K562 (cell line): ENCODE measurements at regions not wholly inside any gene's neighbourhood (a gene's known extent, or its start where the extent isn't known, plus 50 kb on each side); places are given as distances from the start of the nearest gene placed in this dataset.

Experiments
- ATAC-seq: fragments of 200-7000 bp; cut with Tn5 transposase; 3 replicates; pipeline ENCODE4 v1.9.1; 2020; ENCODE audit warnings: moderate library complexity
- BruUV-seq: library from RNA; stranded (reverse); fragments of 400-500 nt; replicated peaks from 2 replicates; lab custom pipeline; 2021; lab: Mats Ljungman, UMichigan
- CTCF ChIA-PET: fragments of 300-600 bp; formaldehyde crosslinking; extraction: SDS; loops from one replicate; lab custom pipeline; 2021; ENCODE audit warnings: low intra/inter-chr PET ratio; lab: Yijun Ruan, JAX
- POLR2A ChIA-PET: fragments of 300-600, 350-650 bp; sonication (Branson Sonifier 250); formaldehyde crosslinking; extraction: SDS; loops from one replicate; lab custom pipeline; 2021; ENCODE audit warnings: antibody characterized with exemption, inconsistent platforms; lab: Yijun Ruan, JAX
- DNase-seq, 4 experiments: peaks; one replicate each; pipeline versions ENCODE4 v3.0.0 to v3.0.0-alpha.2; 2011 to 2018; ENCODE audit warnings: low spot score in 3 of 4, mixed read lengths in 3 of 4; ENCODE audit errors: extremely low read depth in 1 of 4
- FAIRE-seq: peaks from 2 replicates; lab custom pipeline; 2011; peaks lifted over from hg19 to GRCh38; lab: Jason Lieb, UNC
- H2AFZ ChIP-seq: 2 replicates; pipeline ENCODE4 v1.6.0; 2011; ENCODE audit warnings: low read depth, low read length, control low read depth, inconsistent platforms
- H3K27ac ChIP-seq: fragments of 200-600 bp; 3 replicates; pipeline ENCODE4 v1.8.0; 2011; ENCODE audit warnings: low read depth, mild to moderate bottlenecking, control low read depth, inconsistent platforms, low read length, moderate library complexity, mixed read lengths; ENCODE audit errors: extremely low read depth
- H3K27me3 ChIP-seq, 2 experiments: fragments of 300-600 bp in 1 of 2; 2 replicates in 1 of 2; 3 replicates in 1 of 2; pipeline versions ENCODE4 v1.6.0 to v1.8.0; 2011; ENCODE audit warnings: inconsistent platforms in 2 of 2, low read length in 2 of 2, mild to moderate bottlenecking in 1 of 2, mixed read lengths in 1 of 2, moderate library complexity in 1 of 2; ENCODE audit not compliant: control insufficient read depth in 2 of 2, insufficient read depth in 2 of 2
- H3K36me3 ChIP-seq: fragments of 300-600 bp; 3 replicates; pipeline ENCODE4 v1.8.0; 2011; ENCODE audit warnings: mild to moderate bottlenecking, low read length, inconsistent platforms; ENCODE audit not compliant: control insufficient read depth, insufficient read depth
- H3K4me1 ChIP-seq, 2 experiments: fragments of 200-600 bp in 1 of 2; replicated peaks in 1 of 2; 2 replicates in 1 of 2; 3 replicates in 1 of 2; pipeline versions ENCODE4 v1.5.1 to v1.8.0; 2011; ENCODE audit warnings: inconsistent platforms in 2 of 2, low read length in 2 of 2, mild to moderate bottlenecking in 1 of 2, mixed read lengths in 1 of 2, moderate library complexity in 1 of 2; ENCODE audit not compliant: control insufficient read depth in 2 of 2, insufficient read depth in 2 of 2
- H3K4me2 ChIP-seq: 2 replicates; pipeline ENCODE4 v1.6.1; 2011; ENCODE audit warnings: low read length, control low read depth, inconsistent platforms, mixed read lengths; ENCODE audit not compliant: insufficient read depth
- H3K4me3 ChIP-seq: fragments of 200-600 bp; sonication (generic), shearing (Covaris generic); 2 replicates; pipeline ENCODE4 v1.5.1; 2016; ENCODE audit warnings: control low read depth, inconsistent platforms
- H3K79me2 ChIP-seq: fragments of 200-600 bp; 3 replicates; pipeline ENCODE4 v1.8.0; 2011; ENCODE audit warnings: low read length, inconsistent platforms; ENCODE audit not compliant: control insufficient read depth, insufficient read depth
- H3K9ac ChIP-seq, 2 experiments: 2 replicates each; pipeline versions ENCODE4 v1.6.0 to v1.6.1; 2011; ENCODE audit warnings: low read depth in 2 of 2, low read length in 2 of 2, control low read depth in 1 of 2, inconsistent platforms in 1 of 2, mild to moderate bottlenecking in 1 of 2, mixed read lengths in 1 of 2; ENCODE audit not compliant: insufficient read depth in 1 of 2
- H3K9me1 ChIP-seq: one replicate; pipeline ENCODE4 v1.6.0; 2011; ENCODE audit warnings: inconsistent platforms, mild to moderate bottlenecking, low read length, moderate library complexity; ENCODE audit not compliant: control insufficient read depth, insufficient read depth
- H3K9me3 ChIP-seq: replicated peaks from 2 replicates; pipeline ENCODE4 v1.5.1; 2011; ENCODE audit warnings: low read depth, low read length, inconsistent platforms; ENCODE audit not compliant: control insufficient read depth, insufficient read depth
- H4K20me1 ChIP-seq: replicated peaks from 2 replicates; pipeline ENCODE4 v1.6.1; 2011; ENCODE audit warnings: low read length, inconsistent platforms, mixed read lengths; ENCODE audit not compliant: control insufficient read depth, insufficient read depth
- C11orf30 ChIP-seq: fragments of 450-650 bp; IDR thresholded peaks from 2 replicates; pipeline ENCODE4 v1.6.1; 2016; ENCODE audit warnings: low read depth, mild to moderate bottlenecking
- CBX5 ChIP-seq: IDR thresholded peaks from 2 replicates; pipeline ENCODE4 v1.6.1; 2014; ENCODE audit warnings: low read depth, borderline replicate concordance
- CHD4 ChIP-seq: fragments of 200-600 bp; sonication (generic); IDR thresholded peaks from 3 replicates; pipeline ENCODE4 v1.6.1; 2012; ENCODE audit warnings: low read depth, mild to moderate bottlenecking, mixed read lengths, low read length, inconsistent platforms; ENCODE audit not compliant: insufficient read depth, insufficient replicate concordance, poor library complexity, severe bottlenecking
- DIDO1 ChIP-seq: fragments of 450-650 bp; IDR thresholded peaks from 2 replicates; pipeline ENCODE4 v1.6.1; 2016; ENCODE audit warnings: low read depth, missing biosample characterization, missing genetic modification characterization
- GATA2 ChIP-seq: sonication (generic); formaldehyde crosslinking; IDR thresholded peaks from 2 replicates; pipeline ENCODE4 v1.4.0; 2020; ENCODE audit warnings: mild to moderate bottlenecking, missing genetic modification reagents
- MEIS2 ChIP-seq: fragments of 450-650 bp; IDR thresholded peaks from 2 replicates; pipeline ENCODE4 v1.6.1; 2014; ENCODE audit warnings: mild to moderate bottlenecking; ENCODE audit not compliant: partially characterized antibody
- PCBP2 ChIP-seq: fragments of 200-400 bp; formaldehyde crosslinking; IDR thresholded peaks from 2 replicates; pipeline ENCODE4 v1.6.1; 2018; ENCODE audit warnings: low read length, low read depth, mild to moderate bottlenecking, moderate library complexity; ENCODE audit not compliant: poor library complexity, severe bottlenecking
- PHF21A ChIP-seq: fragments of 450-650 bp; IDR thresholded peaks from 2 replicates; pipeline ENCODE4 v1.6.1; 2017; ENCODE audit warnings: low read depth, borderline replicate concordance
- SMAD1 ChIP-seq: fragments of 150-350 bp; IDR thresholded peaks from 2 replicates; pipeline ENCODE4 v1.6.1; 2014; ENCODE audit warnings: low read length, low read depth; ENCODE audit not compliant: partially characterized antibody
- TRIM24 ChIP-seq, 2 experiments: fragments of 450-650 bp; IDR thresholded peaks; 2 replicates each; pipeline ENCODE4 v1.6.1; 2016
- ZKSCAN1 ChIP-seq: fragments of 150-350 bp; IDR thresholded peaks from 2 replicates; pipeline ENCODE4 v1.6.1; 2016; ENCODE audit warnings: low read depth, low read length
- ZNF3 ChIP-seq: fragments of 250-450 bp; sonication (Bioruptor Pico); IDR thresholded peaks from 2 replicates; pipeline ENCODE4 v1.5.0; 2021; ENCODE audit warnings: mild to moderate bottlenecking, moderate library complexity
- ZNF644 ChIP-seq: fragments of 200-800 bp; sonication (Bioruptor generic); IDR thresholded peaks from 2 replicates; pipeline ENCODE4 v1.6.1; 2016; ENCODE audit warnings: low read depth, missing genetic modification characterization, missing compliant biosample characterization
- WGBS: fragments of 100-300 bp; shearing (Covaris generic); methylation state at CpG from one replicate; pipeline ENCODE4 v1.1.6; 2016; ENCODE audit warnings: low coverage, mixed read lengths; ENCODE audit not compliant: insufficient coverage; ENCODE audit errors: missing lambda C conversion rate; 5-methylcytosine and 5-hydroxymethylcytosine counted together
- in situ Hi-C: fragments of 300-500 bp; cut with MboI; formaldehyde crosslinking; loops from 4 replicates; pipeline ENCODE4 v1.15.0; 2018; ENCODE audit warnings: inconsistent platforms, mixed read lengths
- intact Hi-C: fragments of 100-400 bp; cut with micrococcal nuclease; formaldehyde crosslinking; loops from 2 replicates; pipeline ENCODE4 v1.14.2; 2022

- no peak for TF ChIP-seq CHD4
- TF ChIP-seq, all 486 proteins: peak for 0
Measured at GRCh38 chr7:46775020-46775419, 806.9 kb downstream of the TNS3 start (continued).

GRCh38 chr7:46774515-46774914 is 807.4 kb downstream of the TNS3 start:
- Histone ChIP-seq H3K36me3 (no peaks in the 10 kb centered on the region), H3K9ac (no peak overlapping the region), H3K79me2 (no peaks in the 10 kb centered on the region), H3K27me3 (no peaks in the 10 kb centered on the region), H3K4me2 (no peak overlapping the region), H3K9me1 (no peaks in the 10 kb centered on the region), H4K20me1 (no peaks in the 10 kb centered on the region), H3K27ac (no peak overlapping the region), H3K9me3 (no peaks in the 10 kb centered on the region), H2AFZ (no peak overlapping the region), H3K4me3 (no peak overlapping the region), H3K4me1 (no peaks in the 10 kb centered on the region)
- TF ChIP-seq TRIM24 (IDR thresholded peaks at IDR 0.05): no peak
- no peak for TF ChIP-seq C11orf30
- TF ChIP-seq SMAD1: no peak
- no peak for TF ChIP-seq MEIS2
- in situ Hi-C loops (no loop called here), intact Hi-C loops (no loop called here)
- 0% methylated on average over 1 of the region's 1 CpG for WGBS
- DNase-seq (no peak), ATAC-seq (no peak), FAIRE-seq (no peak)
- BruUV-seq: no TSS peak
- CTCF ChIA-PET: no interaction called here
- POLR2A ChIA-PET: no interaction called here

GRCh38 chr7:46772776-46773175 is 809.1 kb downstream of the TNS3 start:
- H3K9me1 ChIP-seq: no peaks in the 10 kb centered on the region
- no peaks in the 10 kb centered on the region for H3K9me3 ChIP-seq
- DNase-seq (no peak), ATAC-seq (no peak), FAIRE-seq (no peak)
- no peak for TF ChIP-seq ZNF644 (tag)
- no peak for TF ChIP-seq DIDO1
- no peak for TF ChIP-seq ZNF3
- no peak for TF ChIP-seq ZKSCAN1
- no peak for TF ChIP-seq PHF21A
- TF ChIP-seq CBX5: no peak
- TF ChIP-seq GATA2 (CRISPR knock-in tag): no peak
- TF ChIP-seq PCBP2: no peak
- no peak overlapping the region for H2AFZ ChIP-seq
- H3K4me3 ChIP-seq: no peak overlapping the region
- POLR2A ChIA-PET: interaction anchor here (1.1 kb wide), 1 partner anchor 19 kb away, joined by 3 read pairs; no protein-coding TSS in a partner anchor
- H3K4me2 ChIP-seq: no peak overlapping the region
- H3K9ac ChIP-seq: no peak overlapping the region
- H3K36me3 ChIP-seq: no peaks in the 10 kb centered on the region
- no peaks in the 10 kb centered on the region for H3K27me3 ChIP-seq
- in situ Hi-C loops: no loop called here
- H3K4me1 ChIP-seq: no peaks in the 10 kb centered on the region
- CTCF ChIA-PET: no interaction called here
- H4K20me1 ChIP-seq: no peaks in the 10 kb centered on the region
- 0% methylated on average over 1 of the region's 1 CpG for WGBS
- no peaks in the 10 kb centered on the region for H3K79me2 ChIP-seq
- intact Hi-C loops: no loop called here
- BruUV-seq: no TSS peak
- H3K27ac ChIP-seq: no peak overlapping the region
